Loucy (cell line): ENCODE measurements at regions not wholly inside any gene's neighbourhood (a gene's known extent, or its start where the extent isn't known, plus 50 kb on each side); places are given as distances from the start of the nearest gene placed in this dataset.

ENCODE experiments used
- H2AFZ ChIP-seq: fragments of 200-600 bp; sonication (generic); 2 replicates; pipeline ENCODE4 v1.6.0; 2016; ENCODE audit warnings: antibody characterized with exemption, mild to moderate bottlenecking, low read length, moderate library complexity
- H3F3A ChIP-seq: fragments of 200-600 bp; 2 replicates; pipeline ENCODE4 v1.6.0; 2016; ENCODE audit warnings: antibody characterized with exemption, low read depth, mild to moderate bottlenecking
- H3K27me3 ChIP-seq: fragments of 200-600 bp; sonication (generic); 2 replicates; pipeline ENCODE4 v1.6.1; 2014; ENCODE audit warnings: low read length, mild to moderate bottlenecking; ENCODE audit not compliant: insufficient read depth, poor library complexity, severe bottlenecking
- H3K36me3 ChIP-seq: fragments of 200-600 bp; sonication (generic); 2 replicates; pipeline ENCODE4 v1.6.1; 2016; ENCODE audit warnings: low read length; ENCODE audit not compliant: insufficient read depth
- H3K4me1 ChIP-seq: fragments of 200-600 bp; sonication (generic); 2 replicates; pipeline ENCODE4 v1.5.1; 2014; ENCODE audit warnings: low read length, mild to moderate bottlenecking; ENCODE audit not compliant: insufficient read depth, poor library complexity, severe bottlenecking
- H3K4me2 ChIP-seq: fragments of 200-600 bp; sonication (generic); 2 replicates; pipeline ENCODE4 v1.6.0; 2014; ENCODE audit warnings: antibody characterized with exemption, low read length, low read depth, mild to moderate bottlenecking; ENCODE audit not compliant: poor library complexity, severe bottlenecking
- H3K4me3 ChIP-seq: fragments of 200-600 bp; sonication (generic); 2 replicates; pipeline ENCODE4 v1.5.1; 2014; ENCODE audit warnings: low read length, mild to moderate bottlenecking, mixed read lengths; ENCODE audit not compliant: poor library complexity, severe bottlenecking
- H3K79me2 ChIP-seq: fragments of 200-600 bp; sonication (generic); 2 replicates; pipeline ENCODE4 v1.6.1; 2014; ENCODE audit warnings: low read length; ENCODE audit not compliant: insufficient read depth
- H3K9ac ChIP-seq: fragments of 200-600 bp; sonication (generic); 2 replicates; pipeline ENCODE4 v1.6.0; 2014; ENCODE audit warnings: mild to moderate bottlenecking, low read depth, low read length, moderate library complexity; ENCODE audit not compliant: poor library complexity, severe bottlenecking
- H3K9me2 ChIP-seq: fragments of 200-600 bp; sonication (generic); replicated peaks from 2 replicates; pipeline ENCODE4 v1.6.1; 2016; ENCODE audit warnings: low read depth, low read length, mixed read lengths
- H3K9me3 ChIP-seq: fragments of 200-600 bp; sonication (generic); 2 replicates; pipeline ENCODE4 v1.6.1; 2014; ENCODE audit warnings: mild to moderate bottlenecking, antibody characterized with exemption, low read length, low read depth; ENCODE audit not compliant: insufficient read depth
- H4K20me1 ChIP-seq: fragments of 200-600 bp; sonication (generic); 2 replicates; pipeline ENCODE4 v1.6.0; 2014; ENCODE audit warnings: antibody characterized with exemption, low read length, mild to moderate bottlenecking; ENCODE audit not compliant: insufficient read depth, poor library complexity, severe bottlenecking
- CTCF ChIP-seq: fragments of 200-600 bp; sonication (generic); conservative IDR thresholded peaks from 2 replicates; pipeline ENCODE4 v1.5.1; 2014; ENCODE audit warnings: mild to moderate bottlenecking, antibody characterized with exemption, low read length
- EZH2phosphoT487 ChIP-seq: fragments of 200-600 bp; IDR thresholded peaks from 2 replicates; pipeline ENCODE4 v1.6.1; 2018; ENCODE audit warnings: antibody characterized with exemption, mild to moderate bottlenecking, moderate library complexity, borderline replicate concordance

DNA sequence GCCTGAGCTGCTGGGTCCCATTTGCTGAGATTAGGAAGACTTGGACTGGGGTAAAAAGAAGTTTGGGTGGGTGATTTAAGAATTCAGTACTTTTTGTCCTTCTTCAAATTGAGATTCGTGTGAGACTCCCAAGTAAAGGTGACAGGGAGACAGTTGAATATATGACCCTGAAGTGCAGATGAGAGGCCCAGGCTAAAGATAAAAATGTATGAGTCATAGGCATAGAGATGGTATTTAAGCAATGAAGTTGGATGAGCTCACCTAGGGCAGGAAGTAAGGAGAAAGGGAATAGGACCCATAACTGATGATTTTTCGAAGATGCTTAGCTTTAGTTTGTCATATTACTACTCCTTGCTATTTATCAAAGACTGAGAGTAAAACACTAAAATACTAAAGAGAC lies 255.9 kb upstream of the ADRA1B start:
- no peaks in the 10 kb centered on the region for H4K20me1 ChIP-seq
- no peaks in the 10 kb centered on the region for H3K27me3 ChIP-seq
- H3K36me3 ChIP-seq = no peaks in the 10 kb centered on the region
- H2AFZ ChIP-seq = no peak overlapping the region
- no peaks in the 10 kb centered on the region for H3F3A ChIP-seq
- H3K4me3 ChIP-seq = no peak overlapping the region
- no peaks in the 10 kb centered on the region for H3K79me2 ChIP-seq
- no peaks in the 10 kb centered on the region for H3K9me3 ChIP-seq
- no peak overlapping the region for H3K4me2 ChIP-seq
- no peak overlapping the region for H3K9ac ChIP-seq
- H3K4me1 ChIP-seq = no peaks in the 10 kb centered on the region
- H3K9me2 ChIP-seq = no peaks in the 10 kb centered on the region
- TF ChIP-seq CTCF = no peak
- TF ChIP-seq EZH2phosphoT487 = no peak

- H3K4me1 ChIP-seq = no peaks in the 10 kb centered on the region
- no peaks in the 10 kb centered on the region for H3K27me3 ChIP-seq
- no peak overlapping the region for H3K4me3 ChIP-seq
- no peaks in the 10 kb centered on the region for H3K9me3 ChIP-seq
- no peak overlapping the region for H3K4me2 ChIP-seq
- no peaks in the 10 kb centered on the region for H3K36me3 ChIP-seq
- TF ChIP-seq EZH2phosphoT487 = no peak
- no peak for TF ChIP-seq CTCF
- H4K20me1 ChIP-seq = no peaks in the 10 kb centered on the region
- H2AFZ ChIP-seq = no peak overlapping the region
- H3K9ac ChIP-seq = no peak overlapping the region
- no peaks in the 10 kb centered on the region for H3F3A ChIP-seq
- H3K79me2 ChIP-seq = no peaks in the 10 kb centered on the region
- H3K9me2 ChIP-seq = no peaks in the 10 kb centered on the region
Observed at GRCh38 chr5:159663986-159664385, 252.3 kb upstream of the ADRA1B start.

DNA sequence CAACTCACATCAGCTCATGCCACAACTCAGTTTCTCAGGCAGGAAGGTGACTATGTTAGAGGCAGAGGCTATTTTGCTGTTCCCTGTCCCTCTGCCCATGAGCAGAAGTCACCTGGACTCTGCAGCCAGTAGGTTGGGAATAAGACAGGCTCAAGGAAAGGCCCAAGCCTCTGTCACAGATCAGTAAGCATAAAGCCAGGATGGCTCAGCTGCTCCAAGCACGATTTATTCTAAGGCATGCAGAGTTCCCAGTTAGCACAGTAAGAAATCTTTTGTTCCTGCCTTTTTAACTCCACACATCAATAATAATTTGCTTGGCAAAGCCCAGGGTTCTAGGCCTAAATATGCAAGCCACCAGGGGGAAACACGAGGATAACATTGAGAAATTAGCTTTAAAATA lies 249.0 kb upstream of the ADRA1B start:
- no peak overlapping the region for H2AFZ ChIP-seq
- H3K36me3 ChIP-seq = no peaks in the 10 kb centered on the region
- H3K4me2 ChIP-seq = no peak overlapping the region
- TF ChIP-seq EZH2phosphoT487 (no peak), CTCF (no peak)
- no peak overlapping the region for H3K9ac ChIP-seq
- no peaks in the 10 kb centered on the region for H3K9me3 ChIP-seq
- no peak overlapping the region for H3K4me3 ChIP-seq
- H4K20me1 ChIP-seq = no peaks in the 10 kb centered on the region
- H3F3A ChIP-seq = no peaks in the 10 kb centered on the region
- no peaks in the 10 kb centered on the region for H3K4me1 ChIP-seq
- H3K79me2 ChIP-seq = no peaks in the 10 kb centered on the region
- H3K9me2 ChIP-seq = no peaks in the 10 kb centered on the region
- no peaks in the 10 kb centered on the region for H3K27me3 ChIP-seq
